T-helper 2 cell treated with Interferon-gamma antibody and Interleukin-4, amounts not matched to agents 5 μg/mL and 100 μg/mL, for 36 hours (primary cell): ENCODE measurements at regions not wholly inside any gene's neighbourhood (a gene's known extent, or its start where the extent isn't known, plus 50 kb on each side); places are given as distances from the start of the nearest gene placed in this dataset.

Experiments used
- DNase-seq: peaks from one replicate; pipeline ENCODE4 v3.0.0; 2021; ENCODE audit warnings: low spot score
- H3K27ac Mint-ChIP-seq: one replicate; pipeline ENCODE4 v1.8.0; 2021; ENCODE audit warnings: mild to moderate bottlenecking, mixed read lengths
- H3K27me3 Mint-ChIP-seq: one replicate; pipeline ENCODE4 v1.8.0; 2021; ENCODE audit warnings: low read depth, mixed read lengths
- H3K36me3 Mint-ChIP-seq: one replicate; pipeline ENCODE4 v1.8.0; 2021; ENCODE audit warnings: low read depth, mixed read lengths
- H3K4me1 Mint-ChIP-seq: one replicate; pipeline ENCODE4 v1.8.0; 2021; ENCODE audit warnings: low read depth, mixed read lengths
- H3K4me3 Mint-ChIP-seq: one replicate; pipeline ENCODE4 v1.8.0; 2022; ENCODE audit warnings: mild to moderate bottlenecking, moderate library complexity, mixed read lengths
- H3K9me3 Mint-ChIP-seq: one replicate; pipeline ENCODE4 v1.8.0; 2021; ENCODE audit warnings: mixed read lengths

GRCh38 chr2:113838744-113839444 is 51.0 kb upstream of the ACTR3 start:
- no peak for DNase-seq
- Mint-ChIP-seq H3K4me3 (no peak overlapping the region), H3K36me3 (peaks cover 4% of the 10 kb centered on the region), H3K27me3 (no peaks in the 10 kb centered on the region), H3K4me1 (no peaks in the 10 kb centered on the region), H3K27ac (peak overlapping the region; percentile 42), H3K9me3 (no peaks in the 10 kb centered on the region)

DNA sequence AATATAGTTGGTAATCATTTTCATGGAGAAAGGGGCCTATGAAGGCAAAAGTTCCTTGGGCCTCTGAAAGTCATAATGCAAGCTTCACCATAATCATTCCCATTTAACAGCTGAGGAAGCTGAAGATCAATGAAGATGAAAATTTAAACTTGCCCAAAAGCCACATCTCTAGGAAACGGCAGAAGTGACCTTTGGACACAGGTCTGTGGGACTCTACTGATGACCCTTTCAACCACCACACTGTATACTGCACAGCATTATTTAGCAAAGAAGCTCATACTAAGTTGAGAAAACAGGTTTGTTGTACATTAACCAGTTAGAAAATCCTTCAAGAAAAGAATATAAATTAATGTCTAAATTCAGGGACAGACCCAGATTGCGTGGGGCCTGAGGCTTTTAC is 51.6 kb upstream of the ACTR3 start:
- H3K4me1 Mint-ChIP-seq = no peaks in the 10 kb centered on the region
- H3K27me3 Mint-ChIP-seq = no peaks in the 10 kb centered on the region
- no peaks in the 10 kb centered on the region for H3K9me3 Mint-ChIP-seq
- H3K36me3 Mint-ChIP-seq = peaks cover 4% of the 10 kb centered on the region
- H3K4me3 Mint-ChIP-seq = no peak overlapping the region
- no peak overlapping the region for H3K27ac Mint-ChIP-seq
- no peak for DNase-seq

- Mint-ChIP-seq H3K9me3 (no peaks in the 10 kb centered on the region), H3K27ac (no peak overlapping the region), H3K4me1 (no peaks in the 10 kb centered on the region), H3K27me3 (no peaks in the 10 kb centered on the region), H3K4me3 (no peak overlapping the region), H3K36me3 (no peaks in the 10 kb centered on the region)
- no peak for DNase-seq
These were observed 55.7 kb upstream of the ACTR3 start for GRCh38 chr2:113834051-113834730.

- Mint-ChIP-seq H3K27me3 (no peaks in the 10 kb centered on the region), H3K9me3 (peaks cover 5% of the 10 kb centered on the region), H3K4me1 (no peaks in the 10 kb centered on the region), H3K4me3 (no peak overlapping the region), H3K36me3 (no peaks in the 10 kb centered on the region), H3K27ac (no peak overlapping the region)
- no peak for DNase-seq
These were observed 57.0 kb upstream of the ACTR3 start for GRCh38 chr2:113832795-113833290.

DNA sequence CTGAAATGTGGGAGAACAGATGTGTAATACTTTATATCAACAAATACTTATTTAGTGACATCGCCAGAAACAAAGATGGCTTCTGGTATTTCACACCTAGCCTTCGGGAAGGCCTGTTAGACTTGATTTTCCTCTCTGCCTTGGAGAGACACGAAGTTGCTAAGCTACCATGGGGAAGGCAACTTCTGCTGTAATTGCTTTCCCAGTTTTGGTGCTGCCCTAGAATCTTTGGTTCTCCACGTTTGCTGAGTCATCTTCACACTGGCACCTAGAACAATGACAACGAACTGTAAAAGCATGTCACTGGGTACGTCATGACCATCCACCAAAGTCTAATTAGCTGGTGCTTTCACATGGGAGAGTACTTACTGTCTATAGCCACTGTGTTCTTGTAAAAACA is 58.7 kb upstream of the ACTR3 start:
- Mint-ChIP-seq H3K4me3 (no peak overlapping the region), H3K4me1 (no peaks in the 10 kb centered on the region), H3K27me3 (no peaks in the 10 kb centered on the region), H3K9me3 (peaks cover 5% of the 10 kb centered on the region), H3K27ac (no peak overlapping the region), H3K36me3 (no peaks in the 10 kb centered on the region)
- no peak for DNase-seq

- Mint-ChIP-seq H3K36me3 (no peaks in the 10 kb centered on the region), H3K4me1 (no peaks in the 10 kb centered on the region), H3K27me3 (no peaks in the 10 kb centered on the region), H3K27ac (no peak overlapping the region), H3K9me3 (peaks cover 5% of the 10 kb centered on the region), H3K4me3 (no peak overlapping the region)
- DNase-seq = no peak
These were observed 60.1 kb upstream of the ACTR3 start for GRCh38 chr2:113829761-113830160.

GRCh38 chr2:113829270-113829669 is 60.6 kb upstream of the ACTR3 start:
- no peaks in the 10 kb centered on the region for H3K4me1 Mint-ChIP-seq
- H3K27me3 Mint-ChIP-seq = no peaks in the 10 kb centered on the region
- H3K27ac Mint-ChIP-seq = no peak overlapping the region
- H3K9me3 Mint-ChIP-seq = peaks cover 5% of the 10 kb centered on the region
- no peak for DNase-seq
- H3K36me3 Mint-ChIP-seq = no peaks in the 10 kb centered on the region
- H3K4me3 Mint-ChIP-seq = no peak overlapping the region

DNA sequence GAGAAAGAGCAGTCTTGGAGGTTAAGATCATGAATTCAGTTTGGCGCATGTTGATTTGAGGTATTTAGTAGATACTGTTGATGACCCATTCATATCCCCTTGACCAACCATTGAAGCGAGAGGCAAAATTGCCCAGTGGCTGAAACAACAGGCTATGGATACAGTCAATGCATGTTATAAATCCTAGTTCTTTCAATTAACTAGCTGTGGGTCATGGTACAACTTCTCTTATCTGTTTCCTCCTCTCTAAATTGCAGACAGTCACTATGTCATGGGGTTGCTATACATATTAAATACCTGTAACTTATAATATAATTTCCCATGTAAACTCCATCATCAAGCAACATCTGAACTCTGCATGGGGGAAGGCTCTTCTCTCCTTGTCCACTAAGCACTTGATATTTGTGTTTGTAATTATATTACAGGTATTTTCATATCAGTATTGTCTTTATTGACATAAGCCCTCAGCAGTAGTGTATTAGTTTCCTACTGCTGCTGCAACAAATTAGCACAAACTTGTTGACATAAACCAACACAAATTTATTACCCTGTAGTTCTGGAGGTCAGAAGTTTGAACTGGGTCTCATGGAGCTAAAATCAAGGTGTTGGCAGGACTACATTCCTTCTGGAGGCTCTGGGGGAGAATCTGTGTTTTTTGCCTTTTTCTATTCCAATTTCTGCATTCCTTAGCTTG is 61.7 kb upstream of the ACTR3 start:
- Mint-ChIP-seq H3K4me3 (no peak overlapping the region), H3K4me1 (no peaks in the 10 kb centered on the region), H3K9me3 (peaks cover 5% of the 10 kb centered on the region), H3K36me3 (no peaks in the 10 kb centered on the region), H3K27me3 (no peaks in the 10 kb centered on the region), H3K27ac (no peak overlapping the region)
- no peak for DNase-seq

DNA sequence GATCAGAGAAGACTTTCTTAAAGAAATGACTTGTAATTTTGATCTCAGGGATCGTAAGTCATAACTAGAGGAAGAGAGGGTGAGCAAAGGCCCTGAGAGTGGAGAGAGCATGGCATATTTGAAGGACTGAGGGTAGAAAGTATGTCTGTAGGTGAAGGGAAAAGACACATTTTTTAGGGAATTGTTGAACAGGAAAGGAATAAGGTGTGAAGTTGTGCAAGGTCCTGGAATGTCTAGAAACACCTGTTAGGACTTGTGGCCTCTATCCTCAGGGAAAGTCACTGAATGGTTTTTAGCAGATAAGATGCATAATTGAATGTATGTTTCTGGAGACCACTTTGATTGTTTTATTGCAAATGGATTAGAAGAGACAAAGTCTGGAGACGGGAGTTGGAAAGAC is 62.5 kb upstream of the ACTR3 start:
- H3K36me3 Mint-ChIP-seq = no peaks in the 10 kb centered on the region
- no peaks in the 10 kb centered on the region for H3K27me3 Mint-ChIP-seq
- H3K27ac Mint-ChIP-seq = no peak overlapping the region
- no peaks in the 10 kb centered on the region for H3K4me1 Mint-ChIP-seq
- peaks cover 5% of the 10 kb centered on the region for H3K9me3 Mint-ChIP-seq
- no peak overlapping the region for H3K4me3 Mint-ChIP-seq
- no peak for DNase-seq

DNA sequence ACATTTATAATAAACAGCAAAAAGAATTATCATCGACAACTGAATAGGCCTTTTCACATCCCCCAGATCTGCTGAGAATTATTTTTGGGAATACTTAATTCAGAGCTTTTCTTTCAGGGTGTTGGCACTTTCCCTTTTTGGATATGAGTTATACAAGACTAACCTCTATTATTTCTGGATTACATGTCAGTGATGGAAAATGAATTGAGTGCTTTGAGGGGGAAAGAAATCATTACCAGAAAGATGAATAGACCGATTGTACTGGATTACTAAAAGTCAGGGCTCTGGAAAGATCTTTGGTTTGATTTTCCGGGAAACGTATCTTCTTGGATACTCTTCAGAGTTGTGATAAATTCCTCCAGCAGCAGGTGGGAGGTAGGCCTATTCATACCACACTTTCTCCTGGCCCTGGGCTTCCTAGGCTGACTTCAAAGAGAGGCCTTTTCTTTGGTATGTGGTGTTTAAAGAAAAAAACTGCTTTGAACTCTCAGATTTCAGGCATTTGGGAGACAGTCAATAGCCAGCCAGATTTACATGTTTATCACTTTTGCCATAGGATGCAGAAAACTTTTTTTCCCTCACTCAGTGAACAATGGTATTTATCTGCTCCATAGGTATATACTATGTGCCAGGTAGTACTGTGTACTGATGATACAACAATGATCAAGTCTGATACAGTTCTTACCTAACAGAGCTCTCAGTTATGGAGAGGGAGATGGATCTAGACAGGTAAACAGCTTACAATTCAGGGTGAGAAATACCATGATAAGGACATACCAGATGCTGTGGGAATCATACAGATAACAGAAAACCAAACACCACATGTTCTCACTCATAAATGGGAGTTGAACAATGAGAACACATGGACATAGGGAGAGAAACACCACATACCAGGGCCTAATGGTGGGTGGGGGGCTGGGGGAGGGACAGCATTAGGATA is 63.3 kb upstream of the ACTR3 start:
- Mint-ChIP-seq H3K9me3 (peaks cover 5% of the 10 kb centered on the region), H3K4me1 (no peaks in the 10 kb centered on the region), H3K27ac (no peak overlapping the region), H3K4me3 (no peak overlapping the region), H3K27me3 (no peaks in the 10 kb centered on the region), H3K36me3 (no peaks in the 10 kb centered on the region)
- no peak for DNase-seq

- H3K4me3 Mint-ChIP-seq = no peak overlapping the region
- no peaks in the 10 kb centered on the region for H3K36me3 Mint-ChIP-seq
- H3K27me3 Mint-ChIP-seq = no peaks in the 10 kb centered on the region
- no peaks in the 10 kb centered on the region for H3K4me1 Mint-ChIP-seq
- H3K27ac Mint-ChIP-seq = no peak overlapping the region
- peaks cover 3% of the 10 kb centered on the region for H3K9me3 Mint-ChIP-seq
- DNase-seq = no peak
These were observed 65.9 kb upstream of the ACTR3 start for GRCh38 chr2:113823716-113824595.

- Mint-ChIP-seq H3K27me3 (no peaks in the 10 kb centered on the region), H3K4me3 (no peak overlapping the region), H3K27ac (no peak overlapping the region), H3K4me1 (no peaks in the 10 kb centered on the region), H3K36me3 (no peaks in the 10 kb centered on the region), H3K9me3 (no peaks in the 10 kb centered on the region)
- DNase-seq = no peak
These were observed 65.8 kb upstream of the SLC35F5 start for GRCh38 chr2:113822087-113822815.
